Astrocyte (in vitro differentiated cells and primary cell): ENCODE measurements at regions not wholly inside any gene's neighbourhood (a gene's known extent, or its start where the extent isn't known, plus 50 kb on each side); places are given as distances from the start of the nearest gene placed in this dataset.

Experiments
- DNase-seq: peaks from one replicate; pipeline ENCODE4 v3.0.0-alpha.2; 2010; ENCODE audit warnings: low read depth
- FAIRE-seq: peaks from 2 replicates; lab custom pipeline; 2011; peaks lifted over from hg19 to GRCh38; lab: Jason Lieb, UNC
- H2AFZ ChIP-seq: 2 replicates; pipeline ENCODE4 v1.6.0; 2012; ENCODE audit warnings: low read depth, low read length, inconsistent platforms
- H3K27ac ChIP-seq: 2 replicates; pipeline ENCODE4 v1.5.1; 2011; ENCODE audit warnings: low read depth, low read length, inconsistent platforms
- H3K27me3 ChIP-seq: 2 replicates; pipeline ENCODE4 v1.6.0; 2011; ENCODE audit warnings: low read length, inconsistent platforms; ENCODE audit not compliant: insufficient read depth
- H3K36me3 ChIP-seq: 2 replicates; pipeline ENCODE4 v1.5.1; 2011; ENCODE audit warnings: low read length, inconsistent platforms; ENCODE audit not compliant: insufficient read depth
- H3K4me1 ChIP-seq: 2 replicates; pipeline ENCODE4 v1.5.1; 2011; ENCODE audit warnings: low read length, inconsistent platforms; ENCODE audit not compliant: insufficient read depth
- H3K4me2 ChIP-seq: 2 replicates; pipeline ENCODE4 v1.6.0; 2012; ENCODE audit warnings: low read length, inconsistent platforms
- H3K4me3 ChIP-seq: 2 replicates; pipeline ENCODE4 v1.5.1; 2011; ENCODE audit warnings: low read depth, mild to moderate bottlenecking, low read length, inconsistent platforms; ENCODE audit not compliant: insufficient read depth
- H3K79me2 ChIP-seq: 2 replicates; pipeline ENCODE4 v1.6.0; 2012; ENCODE audit warnings: mild to moderate bottlenecking, low read length, inconsistent platforms; ENCODE audit not compliant: insufficient read depth
- H3K9ac ChIP-seq: 2 replicates; pipeline ENCODE4 v1.6.0; 2012; ENCODE audit warnings: mild to moderate bottlenecking, low read length, inconsistent platforms
- H3K9me3 ChIP-seq: 2 replicates; pipeline ENCODE4 v1.5.1; 2012; ENCODE audit warnings: low read depth, mild to moderate bottlenecking, low read length, inconsistent platforms; ENCODE audit not compliant: insufficient read depth
- H4K20me1 ChIP-seq: 2 replicates; pipeline ENCODE4 v1.6.0; 2012; ENCODE audit warnings: low read length, inconsistent platforms; ENCODE audit not compliant: insufficient read depth
- H3K27ac Mint-ChIP-seq: one replicate; pipeline ENCODE4 v1.8.0; 2021; ENCODE audit warnings: mild to moderate bottlenecking, mixed read lengths; ENCODE audit not compliant: unreplicated experiment
- H3K27me3 Mint-ChIP-seq: one replicate; pipeline ENCODE4 v1.8.0; 2021; ENCODE audit warnings: low read depth, mixed read lengths; ENCODE audit not compliant: unreplicated experiment
- H3K36me3 Mint-ChIP-seq: one replicate; pipeline ENCODE4 v1.8.0; 2021; ENCODE audit warnings: low read depth, mixed read lengths; ENCODE audit not compliant: unreplicated experiment
- H3K4me1 Mint-ChIP-seq: one replicate; pipeline ENCODE4 v1.8.0; 2021; ENCODE audit warnings: low read depth, mixed read lengths; ENCODE audit not compliant: unreplicated experiment
- H3K4me3 Mint-ChIP-seq: one replicate; pipeline ENCODE4 v1.8.0; 2021; ENCODE audit warnings: mild to moderate bottlenecking, moderate library complexity, mixed read lengths; ENCODE audit not compliant: unreplicated experiment
- H3K9me3 Mint-ChIP-seq: one replicate; pipeline ENCODE4 v1.8.0; 2021; ENCODE audit warnings: mild to moderate bottlenecking, mixed read lengths; ENCODE audit not compliant: unreplicated experiment
- EZH2 ChIP-seq: IDR thresholded peaks from 2 replicates; pipeline ENCODE4 v1.6.1; 2012; ENCODE audit warnings: mild to moderate bottlenecking, low read length, inconsistent platforms; ENCODE audit not compliant: insufficient read depth
- TF ChIP-seq, protein P1 (sequence below): IDR thresholded peaks from 2 replicates; pipeline ENCODE4 v1.5.1; 2011; ENCODE audit warnings: low read depth, mild to moderate bottlenecking, inconsistent platforms, low read length, moderate library complexity; ENCODE audit not compliant: insufficient read depth

DNA sequence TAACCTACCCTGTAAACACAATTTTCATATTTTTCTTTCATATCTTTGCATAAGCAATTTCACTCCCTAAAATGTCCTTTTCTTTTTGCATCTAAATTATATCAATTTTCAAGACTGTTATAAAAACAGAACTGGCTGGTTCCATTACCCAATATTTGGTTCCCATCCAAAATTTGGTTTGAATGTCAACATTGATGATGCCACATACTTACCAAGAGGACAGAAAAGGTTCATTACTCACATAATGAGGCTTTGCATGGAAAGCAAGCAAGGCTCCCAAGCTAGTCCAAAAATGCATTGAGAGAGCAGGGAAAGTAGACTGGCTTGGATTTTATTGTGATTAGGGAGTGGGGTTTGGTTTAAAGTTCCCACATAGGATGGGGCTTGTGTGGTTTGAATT lies 144.4 kb upstream of the AKIRIN2 start:
- H3K27ac ChIP-seq, result no peak overlapping the region
- no peaks in the 10 kb centered on the region for H3K36me3 ChIP-seq
- no peak overlapping the region for H3K27ac Mint-ChIP-seq
- H3K36me3 Mint-ChIP-seq, result no peaks in the 10 kb centered on the region
- no peaks in the 10 kb centered on the region for H3K4me1 ChIP-seq
- peaks cover 8% of the 10 kb centered on the region for H3K27me3 Mint-ChIP-seq
- DNase-seq (no peak), FAIRE-seq (no peak)
- H3K79me2 ChIP-seq, result no peaks in the 10 kb centered on the region
- no peaks in the 10 kb centered on the region for H3K27me3 ChIP-seq
- no peaks in the 10 kb centered on the region for H3K9me3 Mint-ChIP-seq
- no peak overlapping the region for H3K4me2 ChIP-seq
- H3K9ac ChIP-seq, result no peak overlapping the region
- no peak overlapping the region for H2AFZ ChIP-seq
- H3K4me1 Mint-ChIP-seq, result no peaks in the 10 kb centered on the region
- H3K4me3 ChIP-seq, result no peak overlapping the region
- H3K9me3 ChIP-seq, result no peaks in the 10 kb centered on the region
- TF ChIP-seq EZH2, result no peak
- TF ChIP-seq, protein P1, sequence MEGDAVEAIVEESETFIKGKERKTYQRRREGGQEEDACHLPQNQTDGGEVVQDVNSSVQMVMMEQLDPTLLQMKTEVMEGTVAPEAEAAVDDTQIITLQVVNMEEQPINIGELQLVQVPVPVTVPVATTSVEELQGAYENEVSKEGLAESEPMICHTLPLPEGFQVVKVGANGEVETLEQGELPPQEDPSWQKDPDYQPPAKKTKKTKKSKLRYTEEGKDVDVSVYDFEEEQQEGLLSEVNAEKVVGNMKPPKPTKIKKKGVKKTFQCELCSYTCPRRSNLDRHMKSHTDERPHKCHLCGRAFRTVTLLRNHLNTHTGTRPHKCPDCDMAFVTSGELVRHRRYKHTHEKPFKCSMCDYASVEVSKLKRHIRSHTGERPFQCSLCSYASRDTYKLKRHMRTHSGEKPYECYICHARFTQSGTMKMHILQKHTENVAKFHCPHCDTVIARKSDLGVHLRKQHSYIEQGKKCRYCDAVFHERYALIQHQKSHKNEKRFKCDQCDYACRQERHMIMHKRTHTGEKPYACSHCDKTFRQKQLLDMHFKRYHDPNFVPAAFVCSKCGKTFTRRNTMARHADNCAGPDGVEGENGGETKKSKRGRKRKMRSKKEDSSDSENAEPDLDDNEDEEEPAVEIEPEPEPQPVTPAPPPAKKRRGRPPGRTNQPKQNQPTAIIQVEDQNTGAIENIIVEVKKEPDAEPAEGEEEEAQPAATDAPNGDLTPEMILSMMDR, result no peak
- no peaks in the 10 kb centered on the region for H4K20me1 ChIP-seq
- H3K4me3 Mint-ChIP-seq, result no peak overlapping the region

DNA sequence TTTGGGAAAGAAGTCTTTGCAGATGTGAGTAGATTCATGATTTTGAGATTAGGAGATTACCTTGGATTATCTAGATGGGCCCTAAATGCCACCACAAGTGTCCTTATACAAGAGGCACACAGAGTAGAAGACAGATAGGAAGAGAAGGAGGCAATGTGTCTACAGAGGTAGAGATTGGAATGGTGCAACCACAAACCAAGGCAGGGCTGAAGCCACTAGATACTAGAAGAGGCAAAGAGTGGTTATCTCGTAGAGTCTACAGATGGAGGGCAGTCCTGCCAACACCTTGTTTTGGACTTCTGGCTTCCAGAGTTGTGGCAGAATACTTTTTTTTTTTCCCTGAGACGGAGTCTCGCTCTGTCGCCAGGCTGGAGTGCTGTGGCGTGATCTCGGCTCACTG lies 138.3 kb upstream of the AKIRIN2 start:
- Histone ChIP-seq H2AFZ (no peak overlapping the region), H4K20me1 (no peaks in the 10 kb centered on the region), H3K9me3 (no peaks in the 10 kb centered on the region), H3K4me1 (no peaks in the 10 kb centered on the region), H3K27me3 (no peaks in the 10 kb centered on the region), H3K27ac (no peak overlapping the region), H3K4me2 (no peak overlapping the region), H3K36me3 (no peaks in the 10 kb centered on the region), H3K79me2 (no peaks in the 10 kb centered on the region), H3K9ac (no peak overlapping the region), H3K4me3 (no peak overlapping the region)
- Mint-ChIP-seq H3K36me3 (no peaks in the 10 kb centered on the region), H3K27ac (no peak overlapping the region), H3K27me3 (no peaks in the 10 kb centered on the region), H3K9me3 (no peaks in the 10 kb centered on the region), H3K4me3 (no peak overlapping the region), H3K4me1 (no peaks in the 10 kb centered on the region)
- FAIRE-seq (no peak), DNase-seq (no peak)
- TF ChIP-seq EZH2, result no peak
- TF ChIP-seq, protein P1, result no peak

DNA sequence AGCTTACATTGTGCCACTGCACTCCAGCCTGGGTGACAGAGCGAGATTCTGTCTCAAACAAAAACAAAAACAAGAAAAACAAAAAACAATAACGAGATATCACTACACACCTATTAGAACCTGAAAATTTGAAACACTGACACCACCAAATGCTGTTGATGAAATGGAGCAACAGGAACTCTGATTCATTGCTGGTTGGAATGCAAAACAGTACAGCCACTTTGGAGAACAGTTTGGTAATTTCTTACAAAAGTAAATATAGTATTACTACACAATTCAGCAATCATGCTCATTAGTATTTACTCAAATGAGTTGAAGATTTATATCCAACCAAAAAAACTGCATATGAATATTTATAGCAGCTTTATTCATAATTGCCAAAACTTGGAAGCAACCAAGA lies 135.8 kb upstream of the AKIRIN2 start:
- Histone ChIP-seq H3K4me2 (no peak overlapping the region), H3K36me3 (no peaks in the 10 kb centered on the region), H3K27ac (no peak overlapping the region), H2AFZ (no peak overlapping the region), H3K4me1 (no peaks in the 10 kb centered on the region), H4K20me1 (no peaks in the 10 kb centered on the region), H3K27me3 (no peaks in the 10 kb centered on the region), H3K9me3 (no peaks in the 10 kb centered on the region), H3K9ac (no peak overlapping the region), H3K79me2 (no peaks in the 10 kb centered on the region), H3K4me3 (no peak overlapping the region)
- Mint-ChIP-seq H3K27ac (no peak overlapping the region), H3K27me3 (peaks cover 4% of the 10 kb centered on the region), H3K36me3 (no peaks in the 10 kb centered on the region), H3K4me3 (no peak overlapping the region), H3K9me3 (peaks cover 3% of the 10 kb centered on the region), H3K4me1 (no peaks in the 10 kb centered on the region)
- TF ChIP-seq EZH2, result no peak
- TF ChIP-seq, protein P1, result no peak
- DNase-seq, result no peak
- FAIRE-seq, result no peak
